HG02938 (cell line): ENCODE measurements at regions not wholly inside any gene's neighbourhood (a gene's known extent, or its start where the extent isn't known, plus 50 kb on each side); places are given as distances from the start of the nearest gene placed in this dataset.
"Not testable (repeated sequence)": the region's sequence is repeated elsewhere in the genome, so short reads cannot be mapped to it uniquely, and the experiment has no call there.

Source experiments
- ATAC-seq: cut with Tn5 transposase; IDR thresholded peaks from one replicate; pipeline ENCODE4 v1.9.1; 2021; ENCODE audit warnings: mild to moderate bottlenecking, moderate library complexity; ENCODE audit not compliant: unreplicated experiment

- ATAC-seq, result no peak
Observed at GRCh38 chr17:63171428-63172393, 205.7 kb downstream of the TANC2 start.

- no peak for ATAC-seq
Observed at GRCh38 chr17:63173450-63173849, 207.4 kb downstream of the TANC2 start.

GRCh38 chr17:63173903-63174302, 207.9 kb downstream of the TANC2 start:
- ATAC-seq, result no peak

DNA sequence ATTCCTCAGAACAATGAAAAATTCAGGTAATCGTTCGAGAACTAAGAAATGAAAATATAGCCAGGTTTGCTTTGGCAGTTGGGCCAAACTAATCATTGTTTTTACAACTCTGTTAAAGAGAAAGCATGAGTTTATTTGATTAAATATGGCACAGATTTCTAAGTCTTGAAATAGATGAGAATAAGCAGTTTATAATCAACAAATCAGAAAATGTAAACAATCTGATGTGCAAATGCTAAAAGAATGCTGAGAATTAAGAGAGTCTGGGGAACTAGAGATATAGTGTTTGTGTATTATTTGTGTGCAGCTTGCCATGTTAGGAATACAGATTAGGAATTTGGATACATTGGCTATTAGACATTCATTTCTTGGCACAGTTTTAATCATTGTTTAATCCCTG, 212.5 kb downstream of the TANC2 start:
- ATAC-seq, result no peak

DNA sequence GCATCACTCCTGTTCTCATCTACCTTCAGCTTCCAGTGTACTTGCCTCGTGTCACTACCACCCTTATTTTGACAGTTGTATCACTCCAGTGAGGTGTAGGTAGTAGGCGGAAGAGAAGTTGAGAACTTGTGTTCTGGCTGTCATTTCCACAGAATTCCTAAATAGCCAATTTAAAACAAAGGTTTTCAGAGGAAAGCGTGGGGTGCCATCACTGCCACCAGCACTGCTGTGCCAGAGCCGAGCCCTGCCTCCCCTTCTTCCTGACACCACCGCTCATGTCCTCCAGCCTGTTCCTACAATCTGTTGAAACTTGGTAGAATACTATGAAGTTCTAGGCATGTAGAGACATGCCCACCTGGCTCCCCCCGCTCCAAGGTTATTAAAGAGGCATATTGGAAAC, 215.8 kb downstream of the TANC2 start:
- no peak for ATAC-seq

- ATAC-seq, result no peak
Observed at GRCh38 chr17:63185420-63185819, 219.4 kb downstream of the TANC2 start.

DNA sequence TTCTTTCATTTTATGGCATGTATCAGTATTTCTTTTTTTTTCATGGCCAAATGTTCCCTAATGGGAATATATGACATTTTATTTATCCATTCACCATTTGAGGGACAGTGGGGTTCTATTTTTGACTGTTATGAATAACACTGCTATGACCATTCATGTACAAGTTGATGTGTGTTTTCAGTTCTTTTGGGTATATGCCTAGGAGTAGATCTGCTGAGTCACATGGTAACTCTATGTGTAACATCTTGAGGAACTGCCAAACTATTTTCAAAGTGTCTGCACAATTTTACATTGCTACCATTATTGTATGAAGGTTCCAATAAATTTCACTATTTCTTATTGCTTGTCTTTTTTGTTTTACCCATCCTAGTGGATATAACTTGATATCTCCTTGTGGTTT, 223.0 kb downstream of the TANC2 start:
- no peak for ATAC-seq

GRCh38 chr17:63189930-63190329, 223.9 kb downstream of the TANC2 start:
- no peak for ATAC-seq

GRCh38 chr17:63190821-63191370, 224.9 kb downstream of the TANC2 start:
- no peak for ATAC-seq

GRCh38 chr17:63191610-63192009, 225.6 kb downstream of the TANC2 start:
- ATAC-seq, result no peak

- ATAC-seq, result no peak
Observed at GRCh38 chr17:63193827-63194226, 227.8 kb downstream of the TANC2 start.

- no peak for ATAC-seq
Observed at GRCh38 chr17:63196772-63197335, 230.8 kb downstream of the TANC2 start.

DNA sequence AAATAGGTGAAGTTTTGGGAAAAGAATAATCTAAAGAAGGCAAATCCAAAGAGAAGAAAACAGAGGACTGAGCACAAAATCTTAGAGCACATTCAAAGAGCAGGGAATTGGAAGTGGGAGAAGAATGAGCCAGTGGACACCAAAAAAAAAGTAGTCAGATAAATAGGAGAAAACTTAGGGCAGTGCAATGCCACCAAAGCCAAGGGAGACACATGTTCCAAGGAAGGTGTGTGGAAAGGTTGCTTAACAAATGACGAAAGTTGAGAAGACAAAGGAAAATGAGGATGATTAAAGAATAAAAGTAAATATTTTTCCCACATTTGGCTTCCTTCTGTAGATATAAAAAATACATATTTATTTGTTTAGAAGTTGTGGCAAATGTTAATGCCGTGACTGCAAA, 237.6 kb downstream of the TANC2 start:
- ATAC-seq, result no peak

DNA sequence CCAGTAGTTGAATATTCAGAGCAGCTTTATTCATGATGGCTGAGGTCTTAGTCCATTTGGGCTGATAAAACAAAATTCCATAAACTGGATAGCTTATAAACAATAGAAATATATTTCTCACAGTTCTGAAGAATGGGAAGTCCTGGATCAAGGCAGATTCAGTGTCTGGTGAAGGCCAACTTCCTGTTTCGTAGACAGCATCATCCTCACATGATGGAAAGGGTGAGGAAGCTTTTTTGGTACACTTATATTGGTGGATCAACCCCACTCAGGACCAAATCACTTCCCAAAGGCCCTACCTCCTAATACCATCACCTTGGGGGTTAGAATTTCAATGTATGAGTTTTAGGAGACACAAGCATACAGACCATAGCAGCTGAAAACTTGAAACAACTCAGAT, 224.2 kb downstream of the CYB561 start:
- ATAC-seq, result no peak

- ATAC-seq, result no peak
Observed at GRCh38 chr17:63222655-63223054, 223.5 kb downstream of the CYB561 start.

GRCh38 chr17:63223212-63223911, 222.7 kb downstream of the CYB561 start:
- no peak for ATAC-seq

DNA sequence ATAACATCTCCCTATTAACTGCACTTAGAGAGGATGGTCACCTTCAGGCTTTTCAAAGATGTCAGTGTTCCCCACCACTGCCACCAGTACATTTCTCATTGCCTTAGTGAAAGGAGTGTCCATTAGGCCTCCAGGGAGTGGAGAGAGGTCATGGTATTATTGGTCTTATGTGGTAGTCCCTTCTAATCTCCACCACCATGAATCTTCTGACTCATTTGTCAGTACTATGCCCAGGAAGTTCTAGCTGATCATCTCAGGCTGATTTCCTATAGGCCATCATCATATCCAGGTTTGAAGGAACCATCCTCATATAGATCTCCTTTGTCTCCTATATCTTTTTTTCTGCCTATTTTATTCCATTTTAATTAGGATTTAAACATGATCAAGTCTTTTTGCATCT, 221.5 kb downstream of the CYB561 start:
- ATAC-seq, result no peak

GRCh38 chr17:63226720-63227119, 219.4 kb downstream of the CYB561 start:
- not testable (repeated sequence) for ATAC-seq

DNA sequence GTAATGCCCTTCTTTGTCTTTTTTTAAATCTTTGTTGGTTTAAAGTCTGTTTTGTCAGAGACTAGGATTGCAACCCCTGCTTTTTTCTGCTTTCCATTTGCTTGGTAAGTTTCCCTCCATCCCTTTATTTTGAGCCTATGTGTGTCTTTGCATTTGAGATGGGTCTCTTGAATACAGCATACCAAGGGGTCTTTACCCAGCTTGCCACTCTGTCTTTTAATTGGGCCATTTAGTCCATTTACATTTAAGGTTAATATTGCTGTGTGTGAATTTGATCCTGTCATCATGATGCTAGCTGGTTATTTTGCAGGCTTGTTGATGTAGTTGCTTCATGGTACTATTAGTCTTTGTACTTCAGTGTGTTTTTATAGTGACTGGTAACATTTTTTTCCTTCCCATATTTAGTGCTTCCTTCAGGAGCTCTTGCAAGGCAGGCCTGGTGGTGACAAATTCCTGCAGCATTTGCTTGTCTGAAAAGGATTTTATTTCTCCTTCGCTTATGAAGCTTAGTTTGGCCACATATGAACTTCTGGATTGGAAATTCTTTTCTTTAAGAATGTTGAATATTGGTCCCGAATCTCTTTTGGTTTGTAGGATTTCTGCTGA, 215.0 kb downstream of the CYB561 start:
- ATAC-seq, result not testable (repeated sequence)

GRCh38 chr17:63232565-63233310, 213.4 kb downstream of the CYB561 start:
- ATAC-seq, result no peak
